HG02938 (cell line): ENCODE measurements at regions not wholly inside any gene's neighbourhood (a gene's known extent, or its start where the extent isn't known, plus 50 kb on each side); places are given as distances from the start of the nearest gene placed in this dataset.
A peak's percentile ranks its signal among the peaks of the same experiment; 100 is the strongest.
"Not testable (repeated sequence)": the region's sequence is repeated elsewhere in the genome, so short reads cannot be mapped to it uniquely, and the experiment has no call there.

ENCODE experiments used
- ATAC-seq: cut with Tn5 transposase; IDR thresholded peaks from one replicate; pipeline ENCODE4 v1.9.1; 2021; ENCODE audit warnings: mild to moderate bottlenecking, moderate library complexity; ENCODE audit not compliant: unreplicated experiment

- not testable (repeated sequence) for ATAC-seq
Measured at GRCh38 chr3:72028726-72029125, 243.8 kb upstream of the PROK2 start.

- not testable (repeated sequence) for ATAC-seq
Measured at GRCh38 chr3:72028307-72028706, 243.4 kb upstream of the PROK2 start.

- ATAC-seq: not testable (repeated sequence)
Measured at GRCh38 chr3:72027728-72028127, 242.8 kb upstream of the PROK2 start.

- ATAC-seq: no peak
Measured at GRCh38 chr3:72022027-72022426, 237.1 kb upstream of the PROK2 start.

- ATAC-seq: no peak
Measured at GRCh38 chr3:72021531-72021930, 236.6 kb upstream of the PROK2 start.

GRCh38 chr3:72018343-72018984 is 233.5 kb upstream of the PROK2 start:
- ATAC-seq: no peak

GRCh38 chr3:72017935-72018334 is 233.0 kb upstream of the PROK2 start:
- no peak for ATAC-seq

- no peak for ATAC-seq
Measured at GRCh38 chr3:72017311-72017710, 232.4 kb upstream of the PROK2 start.

- no peak for ATAC-seq
Measured at GRCh38 chr3:72015463-72015862, 230.5 kb upstream of the PROK2 start.

- no peak for ATAC-seq
Measured at GRCh38 chr3:72013084-72013483, 228.1 kb upstream of the PROK2 start.

- no peak for ATAC-seq
Measured at GRCh38 chr3:72012363-72012762, 227.4 kb upstream of the PROK2 start.

- no peak for ATAC-seq
Measured at GRCh38 chr3:72011485-72011884, 226.5 kb upstream of the PROK2 start.

- peak; percentile 61 for ATAC-seq
Measured at GRCh38 chr3:72009851-72010443, 225.0 kb upstream of the PROK2 start.

- no peak for ATAC-seq
Measured at GRCh38 chr3:72008226-72008996, 223.5 kb upstream of the PROK2 start.

GRCh38 chr3:72006631-72007556 is 221.9 kb upstream of the PROK2 start:
- no peak for ATAC-seq

GRCh38 chr3:72004749-72005292 is 219.9 kb upstream of the PROK2 start:
- no peak for ATAC-seq

- ATAC-seq: no peak
Measured at GRCh38 chr3:72003936-72004335, 219.0 kb upstream of the PROK2 start.

GRCh38 chr3:72001758-72002157 is 216.8 kb upstream of the PROK2 start:
- ATAC-seq: no peak

- no peak for ATAC-seq
Measured at GRCh38 chr3:71998995-71999673, 214.2 kb upstream of the PROK2 start.

GRCh38 chr3:71997066-71997653 is 212.2 kb upstream of the PROK2 start:
- no peak for ATAC-seq
